ENCODE measurements at regions not wholly inside any gene's neighbourhood (a gene's known extent, or its start where the extent isn't known, plus 50 kb on each side); places are given as distances from the start of the nearest gene placed in this dataset.

DNA sequence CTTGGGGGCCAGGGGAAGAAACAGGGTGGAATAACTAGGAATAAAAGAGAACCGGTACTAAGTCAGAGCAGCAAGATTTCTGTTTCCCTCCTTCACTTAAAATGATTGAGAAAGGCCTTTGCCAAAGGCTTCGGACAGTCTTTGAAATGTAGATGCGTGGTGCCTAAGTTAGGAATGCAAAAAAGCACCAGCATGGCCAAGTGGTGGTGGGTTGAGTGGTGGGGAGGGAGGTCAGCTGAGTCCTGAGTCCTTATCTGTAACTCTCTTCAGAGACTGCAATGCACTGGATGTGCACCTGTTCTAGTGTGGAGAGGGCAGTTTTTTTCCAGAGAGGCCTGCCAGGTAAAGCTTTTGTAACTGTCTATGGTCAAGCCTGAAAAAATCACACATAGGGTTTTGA, 919.9 kb downstream of the FSCB start:
- no peak overlapping the region for H3K4me2 ChIP-seq (ENCODE audit: insufficient read depth, low read length)
- dilution Hi-C loops (cut with MboI; ENCODE audit: extremely low pct_ligation_motif_present, low sequenced_read_pairs), result no loop called here
- no peaks in the 10 kb centered on the region for H3K9me1 ChIP-seq (replicated peaks; ENCODE audit: control insufficient read depth, extremely low read depth, insufficient read depth, low read length)
- no peak overlapping the region for H3K27ac ChIP-seq (ENCODE audit: insufficient read depth, low read depth, low read length)
- no peaks in the 10 kb centered on the region for H3K27me3 ChIP-seq (ENCODE audit: control insufficient read depth in 2 of 2, insufficient read depth in 2 of 2, low read length in 2 of 2)
- no peaks in the 10 kb centered on the region for H3K79me2 ChIP-seq (ENCODE audit: control insufficient read depth, insufficient read depth, low read length)
- no TSS peak for BruUV-seq (replicated peaks)
- ChIA-PET CTCF (no interaction called here), POLR2A (no interaction called here)
- H3K36me3 ChIP-seq (ENCODE audit: control insufficient read depth in 2 of 2, extremely low read depth in 1 of 2, insufficient read depth in 2 of 2, low read length in 2 of 2), result no peaks in the 10 kb centered on the region
- FAIRE-seq (no peak), DNase-seq (ENCODE audit: low read depth, low spot score) (no peak)
- H4K20me1 ChIP-seq (replicated peaks; ENCODE audit: control insufficient read depth, extremely low read depth, insufficient read depth, low read length), result no peaks in the 10 kb centered on the region
- TF ChIP-seq POLR2A (IDR thresholded peaks at IDR 0.05; ENCODE audit: low read depth, low read length) (no peak), JUN (IDR thresholded peaks at IDR 0.05; ENCODE audit: borderline replicate concordance, insufficient read depth, insufficient read length, low read depth) (no peak), MYC (IDR thresholded peaks at IDR 0.05; ENCODE audit: low read depth, low read length) (no peak), GATA2 (IDR thresholded peaks at IDR 0.05; ENCODE audit: insufficient read depth, insufficient read length, low read depth, low read length) (no peak), POLR2AphosphoS5 (IDR thresholded peaks at IDR 0.05; ENCODE audit: insufficient read depth, low read depth, low read length) (no peak), EZH2 (IDR thresholded peaks at IDR 0.05; ENCODE audit: borderline replicate concordance, low read depth, low read length, severe bottlenecking) (no peak), FOS (IDR thresholded peaks at IDR 0.05; ENCODE audit: borderline replicate concordance, insufficient read depth, low read length) (no peak)
- TF ChIP-seq, protein P1, sequence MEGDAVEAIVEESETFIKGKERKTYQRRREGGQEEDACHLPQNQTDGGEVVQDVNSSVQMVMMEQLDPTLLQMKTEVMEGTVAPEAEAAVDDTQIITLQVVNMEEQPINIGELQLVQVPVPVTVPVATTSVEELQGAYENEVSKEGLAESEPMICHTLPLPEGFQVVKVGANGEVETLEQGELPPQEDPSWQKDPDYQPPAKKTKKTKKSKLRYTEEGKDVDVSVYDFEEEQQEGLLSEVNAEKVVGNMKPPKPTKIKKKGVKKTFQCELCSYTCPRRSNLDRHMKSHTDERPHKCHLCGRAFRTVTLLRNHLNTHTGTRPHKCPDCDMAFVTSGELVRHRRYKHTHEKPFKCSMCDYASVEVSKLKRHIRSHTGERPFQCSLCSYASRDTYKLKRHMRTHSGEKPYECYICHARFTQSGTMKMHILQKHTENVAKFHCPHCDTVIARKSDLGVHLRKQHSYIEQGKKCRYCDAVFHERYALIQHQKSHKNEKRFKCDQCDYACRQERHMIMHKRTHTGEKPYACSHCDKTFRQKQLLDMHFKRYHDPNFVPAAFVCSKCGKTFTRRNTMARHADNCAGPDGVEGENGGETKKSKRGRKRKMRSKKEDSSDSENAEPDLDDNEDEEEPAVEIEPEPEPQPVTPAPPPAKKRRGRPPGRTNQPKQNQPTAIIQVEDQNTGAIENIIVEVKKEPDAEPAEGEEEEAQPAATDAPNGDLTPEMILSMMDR (IDR thresholded peaks at IDR 0.05; ENCODE audit: extremely low read depth in 1 of 2, insufficient read depth in 1 of 2, low read depth in 1 of 2, low read length in 2 of 2), result no peak
- TF ChIP-seq, protein P2, sequence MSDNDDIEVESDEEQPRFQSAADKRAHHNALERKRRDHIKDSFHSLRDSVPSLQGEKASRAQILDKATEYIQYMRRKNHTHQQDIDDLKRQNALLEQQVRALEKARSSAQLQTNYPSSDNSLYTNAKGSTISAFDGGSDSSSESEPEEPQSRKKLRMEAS (IDR thresholded peaks at IDR 0.05; ENCODE audit: insufficient read depth, insufficient read length), result no peak
- no peak overlapping the region for H3K4me3 ChIP-seq (replicated peaks in 1 of 3; ENCODE audit: insufficient read depth in 1 of 3, low read depth in 1 of 3, low read length in 3 of 3)
- no peaks in the 10 kb centered on the region for H3K4me1 ChIP-seq (ENCODE audit: control insufficient read depth, extremely low read depth, insufficient read depth, low read length)
- intact Hi-C loops (cut with micrococcal nuclease), result no loop called here
- no peak overlapping the region for H3K9ac ChIP-seq (replicated peaks; ENCODE audit: extremely low read depth, insufficient read depth, low read length)
- H2AFZ ChIP-seq (ENCODE audit: low read depth, low read length), result no peak overlapping the region
- H3K9me3 ChIP-seq (replicated peaks; ENCODE audit: control insufficient read depth, insufficient read depth, low read length), result no peaks in the 10 kb centered on the region

Measured in endothelial cell of umbilical vein (primary cell).